GM10266 (cell line): ENCODE measurements at regions not wholly inside any gene's neighbourhood (a gene's known extent, or its start where the extent isn't known, plus 50 kb on each side); places are given as distances from the start of the nearest gene placed in this dataset.

Experiments
- DNase-seq: peaks from one replicate; pipeline ENCODE4 v3.0.0; 2012; ENCODE audit errors: extremely low spot score
- TF ChIP-seq, protein P1 (sequence below): IDR thresholded peaks from 2 replicates; pipeline ENCODE4 v1.5.1; 2012; ENCODE audit warnings: mild to moderate bottlenecking, low read depth; ENCODE audit not compliant: control insufficient read depth, insufficient read depth; ENCODE audit errors: missing control alignments

GRCh38 chr6:43907789-43908472, 137.9 kb downstream of the VEGFA start:
- TF ChIP-seq, protein P1, sequence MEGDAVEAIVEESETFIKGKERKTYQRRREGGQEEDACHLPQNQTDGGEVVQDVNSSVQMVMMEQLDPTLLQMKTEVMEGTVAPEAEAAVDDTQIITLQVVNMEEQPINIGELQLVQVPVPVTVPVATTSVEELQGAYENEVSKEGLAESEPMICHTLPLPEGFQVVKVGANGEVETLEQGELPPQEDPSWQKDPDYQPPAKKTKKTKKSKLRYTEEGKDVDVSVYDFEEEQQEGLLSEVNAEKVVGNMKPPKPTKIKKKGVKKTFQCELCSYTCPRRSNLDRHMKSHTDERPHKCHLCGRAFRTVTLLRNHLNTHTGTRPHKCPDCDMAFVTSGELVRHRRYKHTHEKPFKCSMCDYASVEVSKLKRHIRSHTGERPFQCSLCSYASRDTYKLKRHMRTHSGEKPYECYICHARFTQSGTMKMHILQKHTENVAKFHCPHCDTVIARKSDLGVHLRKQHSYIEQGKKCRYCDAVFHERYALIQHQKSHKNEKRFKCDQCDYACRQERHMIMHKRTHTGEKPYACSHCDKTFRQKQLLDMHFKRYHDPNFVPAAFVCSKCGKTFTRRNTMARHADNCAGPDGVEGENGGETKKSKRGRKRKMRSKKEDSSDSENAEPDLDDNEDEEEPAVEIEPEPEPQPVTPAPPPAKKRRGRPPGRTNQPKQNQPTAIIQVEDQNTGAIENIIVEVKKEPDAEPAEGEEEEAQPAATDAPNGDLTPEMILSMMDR: no peak
- DNase-seq: no peak

- TF ChIP-seq, protein P1: no peak
- DNase-seq: no peak
Observed at GRCh38 chr6:43907312-43907711, 137.3 kb downstream of the VEGFA start.

DNA sequence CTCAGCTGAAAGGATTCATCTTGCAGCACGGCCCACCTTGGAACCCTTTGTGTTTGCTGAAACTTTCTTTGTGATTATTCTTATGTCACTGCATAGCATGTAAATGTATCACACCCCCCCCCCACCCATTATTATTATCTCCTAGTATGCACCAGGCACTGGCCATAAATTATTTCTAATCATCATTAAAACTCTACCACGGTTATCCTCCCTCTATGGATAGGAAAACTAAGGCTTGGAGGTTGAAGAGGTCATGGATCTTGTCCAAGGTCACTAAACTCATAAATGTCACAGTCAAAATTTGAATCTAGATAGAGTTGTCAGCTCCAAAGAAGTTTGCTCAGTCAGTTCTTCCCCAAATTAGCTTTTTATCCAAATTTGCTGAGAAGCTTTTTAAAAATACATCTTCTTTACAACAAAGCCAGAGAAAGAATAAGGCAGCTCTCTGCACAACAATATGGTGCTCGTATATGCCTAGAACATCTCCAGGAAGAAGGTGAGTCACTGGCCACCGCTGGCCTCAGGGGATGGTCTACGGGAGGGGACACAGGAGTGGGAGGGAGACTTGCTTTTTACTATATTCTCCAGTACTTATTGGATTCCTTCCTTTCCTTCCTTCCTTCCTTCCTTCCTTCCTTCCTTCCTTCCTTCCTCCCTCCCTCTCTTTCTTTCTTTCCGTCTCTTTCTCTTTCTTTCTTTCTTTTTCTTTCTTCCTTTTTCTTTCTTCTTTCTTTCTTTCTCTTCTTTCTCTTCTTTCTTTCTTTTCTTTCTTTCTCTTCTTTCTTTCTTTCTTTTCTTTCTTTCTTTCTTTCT, 134.5 kb downstream of the VEGFA start:
- DNase-seq: no peak
- TF ChIP-seq, protein P1: no peak

DNA sequence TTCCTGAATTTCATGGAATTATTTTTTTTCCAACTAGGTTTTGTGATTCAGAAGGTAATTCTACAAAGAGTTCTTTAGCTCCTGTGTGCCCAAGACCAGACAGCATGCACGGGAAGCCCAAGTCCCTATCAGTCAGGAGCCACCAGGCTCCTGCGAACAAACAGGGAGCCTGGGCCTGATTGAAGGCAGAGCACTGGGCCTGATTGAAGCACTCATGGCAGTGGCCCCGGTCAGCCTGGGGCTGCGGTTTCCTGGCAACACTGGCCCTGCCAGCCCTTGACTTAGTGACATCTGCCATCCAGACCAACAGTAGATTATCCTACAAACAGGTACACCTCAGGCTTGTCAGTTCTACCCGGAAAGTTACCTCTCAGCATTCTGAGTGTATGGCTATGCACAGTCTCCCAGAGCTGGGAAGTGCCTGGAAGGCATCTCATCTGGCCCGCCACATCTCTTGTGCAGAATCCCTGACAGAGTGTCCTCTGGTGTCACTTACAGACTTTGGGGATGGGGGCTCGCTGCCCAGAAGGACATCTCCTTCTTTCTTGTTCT, 133.8 kb downstream of the VEGFA start:
- TF ChIP-seq, protein P1: no peak
- no peak for DNase-seq

GRCh38 chr6:43901733-43902230, 131.8 kb downstream of the VEGFA start:
- no peak for DNase-seq
- TF ChIP-seq, protein P1: no peak

DNA sequence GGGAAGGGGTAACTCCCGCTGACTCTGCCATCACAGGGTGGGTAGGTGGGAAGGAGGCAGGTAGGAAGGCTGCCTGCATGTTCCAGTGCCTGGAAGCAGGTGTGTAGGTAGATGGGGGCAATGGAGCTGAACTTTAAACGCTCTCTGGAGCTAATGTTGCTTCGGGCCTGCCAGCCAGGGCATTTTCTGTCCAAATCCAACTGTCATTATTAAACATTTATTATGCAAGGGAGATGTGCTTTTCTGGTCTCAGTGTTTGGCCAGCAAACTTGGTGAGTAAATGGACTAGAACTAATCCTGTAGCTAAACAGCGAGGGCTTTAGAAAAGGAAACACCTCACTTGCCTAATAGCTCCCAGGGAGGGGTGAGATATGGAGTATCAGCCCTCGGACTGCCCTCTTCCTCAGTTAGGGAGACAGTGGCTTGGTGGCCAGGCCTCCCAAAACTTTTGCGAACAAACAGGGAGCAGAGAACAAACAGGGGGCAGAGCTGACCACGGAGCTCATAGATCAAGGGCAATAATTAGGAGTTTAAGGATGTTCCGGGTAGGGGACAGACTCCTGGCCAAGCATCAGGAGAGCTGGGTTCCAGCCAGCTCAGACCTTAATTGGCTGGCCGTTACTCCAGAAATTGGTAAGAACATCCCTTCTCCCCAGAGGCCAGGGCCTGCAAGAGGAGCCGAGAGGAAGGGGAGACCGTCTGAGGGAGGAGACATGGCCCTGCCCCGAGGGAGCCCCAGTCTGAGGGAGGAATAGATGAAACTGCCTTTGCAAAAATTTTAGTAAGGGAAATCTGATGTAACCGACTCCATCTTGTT, 131.1 kb downstream of the VEGFA start:
- TF ChIP-seq, protein P1: no peak
- DNase-seq: no peak
